Kidney epithelial cell (primary cell): ENCODE measurements at regions not wholly inside any gene's neighbourhood (a gene's known extent, or its start where the extent isn't known, plus 50 kb on each side); places are given as distances from the start of the nearest gene placed in this dataset.

Experiments
- DNase-seq: peaks from one replicate; pipeline ENCODE4 v3.0.0-alpha.2; 2010; ENCODE audit warnings: low read depth
- H3K27me3 ChIP-seq: 2 replicates; pipeline ENCODE4 v1.6.0; 2011; ENCODE audit warnings: low read length; ENCODE audit not compliant: control insufficient read depth, insufficient read depth
- H3K36me3 ChIP-seq: 2 replicates; pipeline ENCODE4 v1.5.1; 2011; ENCODE audit warnings: low read length; ENCODE audit not compliant: control insufficient read depth, insufficient read depth
- H3K4me3 ChIP-seq: 2 replicates; pipeline ENCODE4 v1.5.1; 2011; ENCODE audit warnings: low read depth, mild to moderate bottlenecking, control low read depth, low read length
- CTCF ChIP-seq: IDR thresholded peaks from 2 replicates; pipeline ENCODE4 v1.5.1; 2011; ENCODE audit warnings: mild to moderate bottlenecking, moderate library complexity, low read length, control low read depth, inconsistent platforms; ENCODE audit not compliant: insufficient read depth, poor library complexity, severe bottlenecking

GRCh38 chr22:34490886-34491285 lies 570.6 kb upstream of the LARGE1 start:
- Histone ChIP-seq H3K36me3 (no peaks in the 10 kb centered on the region), H3K27me3 (no peaks in the 10 kb centered on the region), H3K4me3 (no peak overlapping the region)
- peak; percentile 43 for DNase-seq
- TF ChIP-seq CTCF: no peak

GRCh38 chr22:34493486-34493885 lies 572.5 kb upstream of the ISX start:
- Histone ChIP-seq H3K27me3 (no peaks in the 10 kb centered on the region), H3K4me3 (no peak overlapping the region), H3K36me3 (no peaks in the 10 kb centered on the region)
- no peak for TF ChIP-seq CTCF
- no peak for DNase-seq

- no peak overlapping the region for H3K4me3 ChIP-seq
- H3K36me3 ChIP-seq: no peaks in the 10 kb centered on the region
- no peak for DNase-seq
- H3K27me3 ChIP-seq: no peaks in the 10 kb centered on the region
- TF ChIP-seq CTCF: no peak
Measured at GRCh38 chr22:34501366-34501965, 564.5 kb upstream of the ISX start.

- DNase-seq: no peak
- H3K27me3 ChIP-seq: no peaks in the 10 kb centered on the region
- no peak overlapping the region for H3K4me3 ChIP-seq
- H3K36me3 ChIP-seq: no peaks in the 10 kb centered on the region
- no peak for TF ChIP-seq CTCF
Measured at GRCh38 chr22:34502821-34503220, 563.1 kb upstream of the ISX start.

- H3K27me3 ChIP-seq: no peaks in the 10 kb centered on the region
- TF ChIP-seq CTCF: no peak
Measured at GRCh38 chr22:34508797-34509196, 557.2 kb upstream of the ISX start.

GRCh38 chr22:34526681-34527080 lies 539.3 kb upstream of the ISX start:
- no peak for TF ChIP-seq CTCF
- Histone ChIP-seq H3K4me3 (no peak overlapping the region), H3K27me3 (no peaks in the 10 kb centered on the region), H3K36me3 (no peaks in the 10 kb centered on the region)
- DNase-seq: no peak

More at GRCh38 chr22:34508797-34509196, 557.2 kb upstream of the ISX start:
- no peak for DNase-seq
- Histone ChIP-seq H3K4me3 (no peak overlapping the region), H3K36me3 (no peaks in the 10 kb centered on the region)
